HCT116 (cell line): ENCODE measurements at regions not wholly inside any gene's neighbourhood (a gene's known extent, or its start where the extent isn't known, plus 50 kb on each side); places are given as distances from the start of the nearest gene placed in this dataset.

Experiments
- ATAC-seq: fragments of 200-7000 bp; cut with Tn5 transposase; 2 replicates; pipeline ENCODE4 v1.9.1; 2020; ENCODE audit warnings: mild to moderate bottlenecking, moderate library complexity
- BruUV-seq: library from RNA; stranded (reverse); fragments of 400-500 nt; replicated peaks from 2 replicates; lab custom pipeline; 2021; lab: Mats Ljungman, UMichigan
- CTCF ChIA-PET: fragments of 300-600 bp; sonication (Branson Sonifier 250); formaldehyde crosslinking; loops from one replicate; lab custom pipeline; 2021; ENCODE audit warnings: antibody characterized with exemption; lab: Charles Lee
- POLR2A ChIA-PET: fragments of 300-600, 350-600 bp; sonication (Branson Sonifier 250); formaldehyde crosslinking; loops from one replicate; lab custom pipeline; 2021; ENCODE audit warnings: antibody characterized with exemption; lab: Charles Lee
- RAD21 ChIA-PET, 2 experiments: fragments of 300-600 bp; sonication (Branson Sonifier 250); formaldehyde crosslinking; loops; one replicate each; lab custom pipeline; 2023; ENCODE audit warnings: low total read pairs in 2 of 2; ENCODE audit not compliant: uncharacterized antibody in 2 of 2, unreplicated experiment in 2 of 2, low non-redundant PET in 1 of 2; lab: Charles Lee
- DNase-seq: peaks from one replicate; pipeline ENCODE4 v3.0.0-alpha.2; 2010; ENCODE audit warnings: low read depth, low spot score
- H2AFZ ChIP-seq: fragments of 200-600 bp; shearing (Covaris generic), sonication (generic); 2 replicates; pipeline ENCODE4 v1.6.1; 2017; ENCODE audit warnings: low read depth, mixed run types, mixed read lengths, antibody characterized with exemption, low read length; ENCODE audit not compliant: poor library complexity, severe bottlenecking
- H3K27ac ChIP-seq: 2 replicates; pipeline ENCODE4 v1.5.1; 2012; ENCODE audit warnings: low read depth, low read length
- H3K27me3 ChIP-seq: fragments of 200-600 bp; sonication (generic); 2 replicates; pipeline ENCODE4 v1.6.1; 2016; ENCODE audit warnings: mixed run types, low read length, mixed read lengths; ENCODE audit not compliant: insufficient read depth
- H3K36me3 ChIP-seq, 2 experiments: fragments of 200-500 bp in 1 of 2; fragments of 200-600 bp in 1 of 2; sonication (Bioruptor generic) in 1 of 2; sonication (generic) in 1 of 2; 2 replicates each; pipeline versions ENCODE4 v1.5.1 to v1.6.1; 2014 to 2016; ENCODE audit warnings: low read length in 2 of 2, inconsistent platforms in 1 of 2, mixed read lengths in 1 of 2, mixed run types in 1 of 2; ENCODE audit not compliant: insufficient read depth in 2 of 2, control insufficient read depth in 1 of 2
- H3K4me1 ChIP-seq, 2 experiments: fragments of 200-600 bp in 1 of 2; sonication (generic) in 1 of 2; 2 replicates each; pipeline versions ENCODE4 v1.5.1 to v1.6.1; 2012 to 2017; ENCODE audit warnings: low read length in 2 of 2, inconsistent platforms in 1 of 2, mild to moderate bottlenecking in 1 of 2, mixed read lengths in 1 of 2, mixed run types in 1 of 2, moderate library complexity in 1 of 2; ENCODE audit not compliant: insufficient read depth in 2 of 2, control insufficient read depth in 1 of 2
- H3K4me2 ChIP-seq: fragments of 200-600 bp; sonication (generic); 2 replicates; pipeline ENCODE4 v1.6.1; 2017; ENCODE audit warnings: mixed run types, low read length, mixed read lengths
- H3K4me3 ChIP-seq, 2 experiments: fragments of 200-600 bp in 1 of 2; sonication (generic) in 1 of 2; replicated peaks in 1 of 2; 2 replicates each; pipeline ENCODE4 v1.5.1; 2011 to 2016; ENCODE audit warnings: low read length in 2 of 2, control low read depth in 1 of 2, low read depth in 1 of 2, mild to moderate bottlenecking in 1 of 2, mixed read lengths in 1 of 2, mixed run types in 1 of 2
- H3K79me2 ChIP-seq: fragments of 200-600 bp; sonication (generic); 2 replicates; pipeline ENCODE4 v1.6.1; 2017; ENCODE audit warnings: mild to moderate bottlenecking, mixed run types, low read length, moderate library complexity, mixed read lengths; ENCODE audit not compliant: insufficient read depth
- H3K9ac ChIP-seq: fragments of 200-600 bp; sonication (generic); 2 replicates; pipeline ENCODE4 v1.6.1; 2016; ENCODE audit warnings: low read length, mixed read lengths
- H3K9me2 ChIP-seq: fragments of 200-600 bp; sonication (generic), shearing (Covaris generic); 2 replicates; pipeline ENCODE4 v1.6.1; 2017; ENCODE audit warnings: mixed run types, mild to moderate bottlenecking, moderate library complexity; ENCODE audit not compliant: insufficient read depth
- H3K9me3 ChIP-seq, 2 experiments: fragments of 200-500 bp in 1 of 2; fragments of 200-600 bp in 1 of 2; sonication (Bioruptor generic) in 1 of 2; sonication (generic) in 1 of 2; 2 replicates each; pipeline ENCODE4 v1.6.1; 2014 to 2017; ENCODE audit warnings: low read length in 2 of 2, mixed read lengths in 2 of 2, inconsistent platforms in 1 of 2, low read depth in 1 of 2, mild to moderate bottlenecking in 1 of 2, mixed run types in 1 of 2, moderate library complexity in 1 of 2; ENCODE audit not compliant: control insufficient read depth in 1 of 2, insufficient read depth in 1 of 2
- H4K20me1 ChIP-seq: fragments of 200-600 bp; sonication (generic), shearing (Covaris generic); 2 replicates; pipeline ENCODE4 v1.6.1; 2017; ENCODE audit warnings: mixed run types, mild to moderate bottlenecking, moderate library complexity; ENCODE audit not compliant: insufficient read depth
- ELF1 ChIP-seq: IDR thresholded peaks from 2 replicates; pipeline ENCODE4 v1.6.1; 2012; ENCODE audit warnings: low read depth, borderline replicate concordance
- FOSL1 ChIP-seq: IDR thresholded peaks from 2 replicates; pipeline ENCODE4 v1.6.1; 2012; ENCODE audit warnings: low read depth
- JUND ChIP-seq: IDR thresholded peaks from 2 replicates; pipeline ENCODE4 v1.6.1; 2012
- RAD21 ChIP-seq: IDR thresholded peaks from 2 replicates; pipeline ENCODE4 v1.6.1; 2012; ENCODE audit warnings: low read depth, mild to moderate bottlenecking
- SIN3A ChIP-seq: IDR thresholded peaks from 2 replicates; pipeline ENCODE4 v1.6.1; 2012; ENCODE audit warnings: low read depth
- SP1 ChIP-seq: IDR thresholded peaks from 2 replicates; pipeline ENCODE4 v1.6.1; 2012; ENCODE audit warnings: low read depth
- SRF ChIP-seq: IDR thresholded peaks from 2 replicates; pipeline ENCODE4 v1.6.1; 2012; ENCODE audit warnings: low read depth
- YY1 ChIP-seq: IDR thresholded peaks from 2 replicates; pipeline ENCODE4 v1.6.1; 2011; ENCODE audit warnings: low read length, low read depth, moderate library complexity, mild to moderate bottlenecking; ENCODE audit not compliant: insufficient replicate concordance; ENCODE audit errors: extremely low read depth
- ZNF274 ChIP-seq: fragments of 200-500 bp; sonication (Bioruptor generic); IDR thresholded peaks from 2 replicates; pipeline ENCODE4 v1.6.1; 2014; ENCODE audit warnings: mild to moderate bottlenecking, low read depth, low read length, inconsistent platforms
- intact Hi-C: fragments of 100-400 bp; cut with micrococcal nuclease; formaldehyde crosslinking; loops from 2 replicates; pipeline ENCODE4 v1.10.0; 2022
- TF ChIP-seq, protein P1 (sequence below): IDR thresholded peaks from 2 replicates; pipeline ENCODE4 v1.6.1; 2012
- TF ChIP-seq, protein P2 (sequence below): IDR thresholded peaks from 2 replicates; pipeline ENCODE4 v1.6.1; 2011; ENCODE audit warnings: mild to moderate bottlenecking, low read length, moderate library complexity; ENCODE audit not compliant: insufficient replicate concordance; ENCODE audit errors: extremely low read depth
- TF ChIP-seq, protein P3 (sequence below), 3 experiments: fragments of 200-600 bp in 1 of 3; sonication (generic) in 1 of 3; IDR thresholded peaks in 2 of 3; conservative IDR thresholded peaks in 1 of 3; 2 replicates each; pipeline ENCODE4 v1.5.1; 2012 to 2017; ENCODE audit warnings: low read depth in 2 of 3, low read length in 2 of 3, antibody characterized with exemption in 1 of 3, borderline replicate concordance in 1 of 3, control low read depth in 1 of 3, mild to moderate bottlenecking in 1 of 3, mixed read lengths in 1 of 3, mixed run types in 1 of 3, moderate library complexity in 1 of 3; ENCODE audit not compliant: insufficient read depth in 1 of 3
- TF ChIP-seq, protein P4 (sequence below): IDR thresholded peaks from 2 replicates; pipeline ENCODE4 v1.6.1; 2012

DNA sequence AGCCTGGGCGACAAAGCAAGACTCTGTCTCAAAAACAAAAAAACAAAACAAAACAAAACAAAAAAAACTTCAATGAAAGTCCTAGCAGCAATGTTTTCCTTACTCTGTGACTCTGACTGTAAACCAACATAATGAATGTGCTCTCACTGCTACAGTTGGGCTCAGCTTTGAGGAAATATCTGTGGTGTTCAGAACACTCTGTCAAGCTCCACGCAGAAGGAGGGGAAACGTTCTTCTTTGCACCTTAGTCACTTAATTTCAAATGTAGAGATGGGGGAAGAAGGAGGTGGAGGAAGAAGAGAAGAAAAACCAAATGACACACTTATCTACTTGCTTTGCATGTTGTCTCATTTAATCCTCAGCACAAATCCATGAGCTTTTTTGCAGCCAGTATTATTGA is 107.1 kb upstream of the UBE3A start (continued):
- TF ChIP-seq, protein P1, sequence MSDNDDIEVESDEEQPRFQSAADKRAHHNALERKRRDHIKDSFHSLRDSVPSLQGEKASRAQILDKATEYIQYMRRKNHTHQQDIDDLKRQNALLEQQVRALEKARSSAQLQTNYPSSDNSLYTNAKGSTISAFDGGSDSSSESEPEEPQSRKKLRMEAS, result no peak
- TF ChIP-seq, protein P2, sequence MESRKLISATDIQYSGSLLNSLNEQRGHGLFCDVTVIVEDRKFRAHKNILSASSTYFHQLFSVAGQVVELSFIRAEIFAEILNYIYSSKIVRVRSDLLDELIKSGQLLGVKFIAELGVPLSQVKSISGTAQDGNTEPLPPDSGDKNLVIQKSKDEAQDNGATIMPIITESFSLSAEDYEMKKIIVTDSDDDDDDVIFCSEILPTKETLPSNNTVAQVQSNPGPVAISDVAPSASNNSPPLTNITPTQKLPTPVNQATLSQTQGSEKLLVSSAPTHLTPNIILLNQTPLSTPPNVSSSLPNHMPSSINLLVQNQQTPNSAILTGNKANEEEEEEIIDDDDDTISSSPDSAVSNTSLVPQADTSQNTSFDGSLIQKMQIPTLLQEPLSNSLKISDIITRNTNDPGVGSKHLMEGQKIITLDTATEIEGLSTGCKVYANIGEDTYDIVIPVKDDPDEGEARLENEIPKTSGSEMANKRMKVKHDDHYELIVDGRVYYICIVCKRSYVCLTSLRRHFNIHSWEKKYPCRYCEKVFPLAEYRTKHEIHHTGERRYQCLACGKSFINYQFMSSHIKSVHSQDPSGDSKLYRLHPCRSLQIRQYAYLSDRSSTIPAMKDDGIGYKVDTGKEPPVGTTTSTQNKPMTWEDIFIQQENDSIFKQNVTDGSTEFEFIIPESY, result no peak
- TF ChIP-seq SRF, result no peak
- no peak for TF ChIP-seq JUND
- no peak for TF ChIP-seq YY1
- TF ChIP-seq, all 23 proteins: peak for 0

DNA sequence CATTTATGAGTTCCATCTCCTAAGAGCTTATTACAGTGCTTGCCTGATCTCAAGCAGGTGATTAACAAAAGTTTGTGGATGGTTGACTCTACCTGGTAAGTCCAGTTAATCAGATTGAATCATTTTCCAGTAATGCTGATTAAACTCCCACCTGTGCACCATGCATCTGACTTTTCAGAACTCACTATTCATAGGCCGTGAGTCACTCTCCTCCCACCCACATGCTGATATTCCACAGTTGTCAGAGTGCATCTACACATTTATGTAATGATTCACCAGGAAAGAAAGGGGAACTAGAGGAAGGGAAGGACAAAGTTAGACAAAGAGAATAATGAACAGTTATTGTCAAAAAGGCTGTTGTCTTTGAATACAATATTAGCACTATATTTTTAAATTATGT is 106.2 kb upstream of the UBE3A start:
- no peaks in the 10 kb centered on the region for H4K20me1 ChIP-seq
- H3K79me2 ChIP-seq, result no peaks in the 10 kb centered on the region
- H3K9me2 ChIP-seq, result no peaks in the 10 kb centered on the region
- ChIA-PET CTCF (no interaction called here), RAD21 (no interaction called here), POLR2A (no interaction called here)
- no peak overlapping the region for H3K27ac ChIP-seq
- no peak overlapping the region for H3K4me3 ChIP-seq
- no peaks in the 10 kb centered on the region for H3K36me3 ChIP-seq
- intact Hi-C loops, result no loop called here
- no peaks in the 10 kb centered on the region for H3K27me3 ChIP-seq
- no peak overlapping the region for H3K4me2 ChIP-seq
- no peaks in the 10 kb centered on the region for H3K4me1 ChIP-seq
- H2AFZ ChIP-seq, result no peak overlapping the region
- TF ChIP-seq ELF1, result no peak
- TF ChIP-seq SRF, result no peak
- TF ChIP-seq, protein P3, sequence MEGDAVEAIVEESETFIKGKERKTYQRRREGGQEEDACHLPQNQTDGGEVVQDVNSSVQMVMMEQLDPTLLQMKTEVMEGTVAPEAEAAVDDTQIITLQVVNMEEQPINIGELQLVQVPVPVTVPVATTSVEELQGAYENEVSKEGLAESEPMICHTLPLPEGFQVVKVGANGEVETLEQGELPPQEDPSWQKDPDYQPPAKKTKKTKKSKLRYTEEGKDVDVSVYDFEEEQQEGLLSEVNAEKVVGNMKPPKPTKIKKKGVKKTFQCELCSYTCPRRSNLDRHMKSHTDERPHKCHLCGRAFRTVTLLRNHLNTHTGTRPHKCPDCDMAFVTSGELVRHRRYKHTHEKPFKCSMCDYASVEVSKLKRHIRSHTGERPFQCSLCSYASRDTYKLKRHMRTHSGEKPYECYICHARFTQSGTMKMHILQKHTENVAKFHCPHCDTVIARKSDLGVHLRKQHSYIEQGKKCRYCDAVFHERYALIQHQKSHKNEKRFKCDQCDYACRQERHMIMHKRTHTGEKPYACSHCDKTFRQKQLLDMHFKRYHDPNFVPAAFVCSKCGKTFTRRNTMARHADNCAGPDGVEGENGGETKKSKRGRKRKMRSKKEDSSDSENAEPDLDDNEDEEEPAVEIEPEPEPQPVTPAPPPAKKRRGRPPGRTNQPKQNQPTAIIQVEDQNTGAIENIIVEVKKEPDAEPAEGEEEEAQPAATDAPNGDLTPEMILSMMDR (IDR thresholded peaks at IDR 0.05 in 2 of 3, conservative IDR thresholded peaks at IDR 0.05 in 1 of 3; ENCODE audit: borderline replicate concordance in 1 of 3, insufficient read depth in 1 of 3, low read depth in 2 of 3, low read length in 2 of 3), result no peak
- TF ChIP-seq, protein P4, sequence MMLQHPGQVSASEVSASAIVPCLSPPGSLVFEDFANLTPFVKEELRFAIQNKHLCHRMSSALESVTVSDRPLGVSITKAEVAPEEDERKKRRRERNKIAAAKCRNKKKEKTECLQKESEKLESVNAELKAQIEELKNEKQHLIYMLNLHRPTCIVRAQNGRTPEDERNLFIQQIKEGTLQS, result no peak
- no peak for TF ChIP-seq SP1
- TF ChIP-seq SIN3A, result no peak
- no peak for TF ChIP-seq FOSL1
- TF ChIP-seq, protein P2, result no peak
- no peak for TF ChIP-seq RAD21
- no peak for TF ChIP-seq ZNF274
- ATAC-seq (no peak), DNase-seq (no peak)
- H3K9ac ChIP-seq, result no peak overlapping the region
- no TSS peak for BruUV-seq
- H3K9me3 ChIP-seq, result peaks cover 0 to 15% of the 10 kb centered on the region in 2 experiments; a peak in 2 of 4 replicates
